Medulla oblongata (tissue), 1 donor: ENCODE measurements at regions not wholly inside any gene's neighbourhood (a gene's known extent, or its start where the extent isn't known, plus 50 kb on each side); places are given as distances from the start of the nearest gene placed in this dataset.
"Not testable (repeated sequence)": the region's sequence is repeated elsewhere in the genome, so short reads cannot be mapped to it uniquely, and the experiment has no call there.

ENCODE experiments used
- DNase-seq: peaks from one replicate; pipeline ENCODE4 v3.0.0-alpha.2; 2015; ENCODE audit errors: extremely low spot score

DNA sequence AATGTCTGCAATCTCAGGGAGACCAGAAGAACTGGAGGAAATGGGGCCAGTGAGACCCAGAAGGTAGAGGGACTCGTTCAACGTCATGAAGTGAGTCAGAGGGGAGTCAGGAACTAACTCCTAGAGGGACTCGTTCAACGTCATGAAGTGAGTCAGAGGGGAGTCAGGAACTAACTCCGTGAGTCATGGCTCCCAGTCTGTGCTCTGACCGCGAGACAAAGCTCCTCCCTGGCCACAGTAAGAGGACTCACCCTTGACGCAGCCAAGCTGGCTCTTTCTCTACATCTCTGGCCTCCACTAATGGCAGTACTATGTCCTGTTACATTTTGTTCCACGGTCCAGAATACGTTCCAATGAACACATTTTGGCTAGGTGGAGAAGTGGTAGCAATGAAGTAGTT is 902.5 kb downstream of the KCNJ2 start:
- DNase-seq: no peak

DNA sequence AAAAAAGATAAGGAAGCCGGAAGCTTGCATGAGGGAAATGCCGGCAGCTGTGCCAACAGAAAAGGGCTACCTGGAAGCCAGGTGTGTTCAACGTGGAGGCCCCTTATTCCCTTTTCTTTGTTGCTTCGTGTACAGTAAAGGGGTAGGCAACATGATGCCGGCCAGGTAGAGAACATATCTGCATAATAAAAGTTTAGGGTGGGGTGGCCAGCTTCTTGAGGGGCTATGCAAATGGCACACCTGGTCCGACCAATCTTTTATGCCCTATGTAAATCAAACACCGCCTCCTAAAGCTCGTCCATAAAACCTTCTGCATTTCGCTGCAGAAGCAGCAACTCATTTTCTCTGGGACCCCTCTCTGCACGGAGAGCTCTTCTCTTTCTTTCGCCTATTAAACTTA is 911.6 kb downstream of the KCNJ2 start:
- no peak for DNase-seq

DNA sequence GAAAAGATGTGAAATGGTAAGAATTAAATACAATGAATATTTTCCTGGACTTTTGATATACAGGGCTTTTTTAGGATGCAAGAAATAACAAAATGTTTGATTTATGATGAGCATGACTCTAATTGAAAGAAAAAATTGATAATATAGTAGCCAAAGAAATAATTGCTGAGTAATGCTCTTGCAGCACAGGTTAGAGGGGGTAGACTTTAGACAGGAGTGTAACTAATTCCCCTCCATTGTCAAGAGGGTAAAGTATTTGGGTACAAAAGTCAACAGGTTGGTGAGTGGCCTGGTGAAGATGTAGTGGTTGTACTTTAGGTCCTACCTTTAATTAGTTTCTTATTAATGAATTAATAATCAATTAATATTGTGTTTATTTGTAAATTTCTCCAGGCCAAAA is 912.3 kb downstream of the KCNJ2 start:
- no peak for DNase-seq

DNA sequence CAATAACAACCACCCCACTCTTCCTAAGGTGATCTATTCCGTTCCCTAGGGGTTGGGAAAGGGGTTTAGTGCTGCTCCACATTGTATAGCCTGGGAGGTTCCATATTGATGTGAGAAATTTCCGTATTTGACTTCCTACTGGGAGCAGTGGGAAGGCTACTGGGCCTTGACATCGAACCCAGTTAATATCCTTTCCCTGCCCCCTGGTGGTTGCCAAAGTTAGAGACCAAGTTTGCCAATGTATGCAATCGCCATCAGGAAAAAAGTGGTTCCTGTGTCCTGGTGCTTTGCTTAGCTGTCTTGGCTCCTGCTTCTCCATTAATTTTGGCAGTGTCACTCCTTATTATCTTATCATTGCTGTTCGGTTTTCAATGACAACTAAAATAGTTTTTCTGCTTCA is 914.9 kb downstream of the KCNJ2 start:
- peak; percentile 25 for DNase-seq

DNA sequence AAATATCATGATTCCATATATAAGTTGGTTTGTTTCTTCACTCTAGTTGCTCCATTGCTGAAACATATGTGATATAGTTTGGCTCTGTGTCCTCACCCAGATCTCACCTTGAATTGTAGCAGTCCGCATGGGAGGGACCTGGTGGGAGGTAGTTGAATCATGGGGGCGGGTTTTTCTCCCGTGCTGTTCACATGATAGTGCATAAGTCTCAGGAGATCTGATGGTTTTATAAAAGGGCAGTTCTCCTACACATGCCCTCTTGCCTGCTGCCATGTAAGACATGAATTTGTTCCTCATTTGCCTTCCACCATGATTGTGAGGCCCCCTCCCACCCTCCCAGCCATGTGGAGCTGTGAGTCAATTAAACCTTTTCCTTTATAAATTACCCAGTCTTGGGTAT is 915.5 kb downstream of the KCNJ2 start:
- no peak for DNase-seq

DNA sequence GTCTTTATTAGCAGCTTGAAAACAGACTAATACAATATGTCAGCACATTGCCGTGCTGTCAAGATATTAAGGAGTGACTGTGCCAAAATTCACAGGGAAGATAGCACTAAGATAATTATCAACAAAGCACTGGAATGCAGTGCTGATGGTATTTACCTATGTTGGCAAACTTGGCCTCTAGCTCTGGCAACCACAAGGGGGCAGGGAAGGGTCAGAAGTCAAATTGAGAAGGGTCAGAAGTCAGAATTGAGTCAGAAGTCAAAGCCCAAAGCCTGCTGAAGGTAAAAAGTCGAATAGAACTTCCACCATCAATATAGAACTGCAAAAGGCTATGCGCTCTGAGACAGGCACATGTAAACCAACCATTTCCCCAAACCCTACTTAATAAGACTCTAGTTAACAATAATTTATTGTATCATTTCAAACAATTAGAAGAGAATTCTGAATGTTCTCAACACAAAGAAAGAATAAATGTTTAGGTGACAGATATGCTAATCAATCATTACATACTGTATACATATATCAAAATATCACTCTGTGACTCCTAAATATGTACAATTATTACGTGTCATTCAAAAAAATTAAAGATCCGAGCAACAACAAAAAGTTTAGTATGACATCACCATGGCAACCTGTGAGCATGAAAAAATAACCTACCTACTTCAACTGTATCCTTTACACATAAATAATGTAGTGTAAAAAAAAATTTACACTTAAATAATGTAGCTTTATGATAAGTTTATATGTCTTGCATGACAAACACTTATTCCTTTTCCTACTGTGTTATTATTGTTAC is 916.1 kb downstream of the KCNJ2 start:
- DNase-seq: peak; percentile 4

DNA sequence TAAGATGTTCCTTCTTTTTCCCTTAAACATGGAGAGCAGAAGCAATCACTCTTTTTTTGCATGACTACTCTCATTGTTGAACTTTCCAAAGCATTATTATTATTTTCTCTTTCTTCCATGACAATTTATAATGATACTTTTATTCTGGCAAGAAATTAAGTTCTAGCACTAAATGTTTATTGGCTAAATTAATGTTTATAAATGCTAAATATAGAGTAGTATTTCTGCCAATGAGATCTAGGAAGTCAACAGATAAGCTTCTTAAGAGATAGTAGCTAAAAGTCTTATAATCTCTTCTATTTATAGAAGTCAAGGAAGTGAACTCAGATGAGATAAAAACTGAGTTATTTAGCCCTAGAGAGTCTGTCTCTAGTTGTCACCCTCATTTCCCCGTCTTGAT is 920.1 kb downstream of the KCNJ2 start:
- DNase-seq: no peak

DNA sequence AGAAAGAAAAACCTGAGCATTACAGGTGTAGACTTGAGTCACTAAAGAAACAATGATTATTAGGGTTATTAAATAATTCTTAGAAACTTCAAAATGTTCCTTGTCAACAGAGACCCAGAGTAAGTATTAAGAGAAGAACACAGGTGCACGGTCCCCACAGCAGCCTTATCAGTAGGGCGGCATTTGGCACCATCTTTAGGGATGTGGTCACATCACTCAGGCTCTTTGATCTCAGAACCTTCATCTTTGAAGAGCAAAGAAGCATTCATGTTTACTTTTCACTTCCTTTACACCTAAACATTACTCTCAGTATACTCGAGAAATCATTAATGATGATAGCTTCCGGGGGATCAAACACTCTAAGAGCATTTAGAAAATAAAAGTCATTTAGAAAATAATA is 928.7 kb downstream of the KCNJ2 start:
- no peak for DNase-seq

DNA sequence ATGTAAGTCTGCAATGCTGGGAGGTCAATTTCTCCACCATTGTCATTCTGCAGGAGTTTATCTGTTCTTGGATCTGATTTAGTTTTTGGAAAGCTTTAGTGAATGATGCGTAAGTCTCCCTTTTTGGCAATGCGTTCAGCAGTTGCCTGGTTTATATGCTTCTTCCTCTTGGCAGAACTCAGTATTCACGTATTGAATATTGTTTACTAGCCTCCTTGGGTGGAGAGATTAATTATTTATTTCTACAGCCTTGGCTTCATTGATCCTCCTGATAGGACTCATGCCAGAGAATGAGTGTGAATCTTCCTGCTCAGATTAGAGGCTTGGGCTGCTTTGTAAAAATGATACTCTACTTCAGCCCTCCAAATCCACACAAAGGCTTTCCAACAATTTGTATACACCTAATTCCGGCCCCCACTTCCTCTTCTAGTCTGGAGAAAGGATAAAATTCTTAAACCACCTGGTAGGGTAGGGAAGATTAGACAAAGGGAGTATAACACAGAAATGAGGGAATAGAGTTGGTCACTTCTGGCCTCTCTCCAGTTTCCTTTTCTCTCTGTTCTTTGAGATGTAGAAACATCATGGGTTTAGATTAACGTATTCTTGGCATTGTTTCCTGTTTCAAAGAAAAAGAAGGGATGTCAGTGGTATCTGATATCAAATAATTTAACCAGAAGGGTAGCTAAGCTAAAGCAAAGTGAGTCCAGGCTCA is 929.8 kb downstream of the KCNJ2 start:
- no peak for DNase-seq

DNA sequence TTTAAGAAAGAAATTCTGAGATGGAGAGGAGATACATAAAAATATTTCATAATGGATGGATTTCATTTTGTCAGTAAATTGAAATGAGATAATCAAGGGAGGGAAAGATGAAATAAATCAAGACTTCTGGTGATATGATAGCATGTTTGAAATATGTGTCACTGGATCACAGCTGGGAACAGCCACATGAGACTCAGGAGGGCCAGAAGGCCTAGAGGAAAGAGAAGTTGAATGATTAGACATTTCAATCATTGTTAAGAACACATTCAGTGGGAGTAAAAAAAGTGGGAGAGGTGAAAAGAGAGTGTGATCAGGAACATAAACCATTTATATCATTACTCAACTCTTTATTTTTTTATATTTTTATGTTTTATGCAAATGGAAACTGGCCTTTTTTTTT is 933.4 kb downstream of the KCNJ2 start:
- DNase-seq: no peak

DNA sequence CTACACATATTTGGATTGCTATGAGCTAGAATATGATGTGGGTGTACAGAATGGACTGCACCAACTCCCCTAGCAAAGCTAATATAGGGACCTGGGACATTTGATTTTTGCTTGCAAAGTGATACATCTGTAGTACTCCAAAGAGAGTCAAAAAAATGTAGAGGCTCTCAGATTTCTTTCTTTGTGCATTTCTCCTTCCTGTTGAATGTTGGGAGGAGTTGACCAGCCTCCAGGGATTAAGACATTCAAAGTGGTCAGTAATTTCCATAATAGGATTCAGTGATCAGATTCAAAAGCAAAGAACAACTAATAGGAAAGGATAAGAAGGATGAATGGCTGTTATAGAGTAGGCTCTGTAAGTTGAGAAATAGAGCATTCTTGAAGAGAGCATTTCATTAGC is 934.9 kb downstream of the KCNJ2 start:
- DNase-seq: no peak

DNA sequence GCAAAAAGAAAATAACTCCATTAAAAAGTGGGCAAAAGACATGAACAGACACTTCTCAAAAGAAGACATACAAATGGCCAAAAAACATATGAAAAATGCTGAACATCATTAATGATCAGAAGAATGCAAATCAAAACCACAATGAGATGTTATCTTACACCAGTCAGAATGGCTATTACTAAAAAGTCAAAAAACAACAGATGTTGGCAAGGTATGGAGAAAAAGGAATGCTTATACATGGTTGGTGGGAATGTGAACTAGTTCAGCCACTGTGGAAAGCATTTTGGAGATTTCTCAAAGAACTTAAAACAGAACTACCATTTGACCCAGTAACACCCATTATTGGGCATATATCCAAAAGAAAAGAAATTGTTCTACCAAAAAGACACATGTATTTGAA is 936.7 kb downstream of the KCNJ2 start:
- not testable (repeated sequence) for DNase-seq

DNA sequence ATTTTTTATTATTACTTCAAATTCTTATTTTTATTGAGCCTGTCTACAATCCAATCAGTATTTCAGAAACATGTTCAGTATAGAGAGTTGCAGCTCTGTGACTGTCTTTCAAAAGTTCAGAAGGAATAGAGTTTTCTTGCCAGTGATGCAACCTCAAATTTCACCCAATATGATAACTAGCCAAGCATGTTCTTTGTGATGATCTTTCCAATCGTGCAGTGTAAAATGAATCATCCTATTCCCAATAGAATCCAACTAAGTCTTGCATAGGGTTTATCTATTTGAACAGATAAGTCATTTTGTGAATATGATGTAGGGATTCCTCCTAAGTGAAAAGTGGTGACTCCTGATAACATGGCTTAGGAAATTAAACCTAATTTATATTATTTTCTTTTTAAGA is 937.8 kb downstream of the KCNJ2 start:
- no peak for DNase-seq

DNA sequence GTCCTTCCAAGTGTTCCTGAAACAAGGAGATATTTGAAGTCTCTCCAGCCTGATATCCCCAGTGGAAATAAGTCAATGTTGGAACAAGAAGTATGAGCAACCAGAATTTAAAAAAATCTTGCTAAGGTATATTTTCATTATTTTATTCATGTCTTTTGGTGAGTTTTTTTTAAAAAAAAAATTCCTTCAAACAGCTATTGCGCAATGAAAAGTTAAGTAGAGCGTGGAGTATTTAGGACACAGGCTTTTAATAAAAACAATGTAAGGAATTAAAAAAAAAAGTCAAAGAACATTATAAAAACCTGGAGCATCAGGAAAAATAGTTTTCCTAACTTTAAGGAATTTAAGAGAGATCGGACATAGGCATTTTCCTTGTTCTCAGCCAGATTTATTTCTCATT is 940.4 kb downstream of the KCNJ2 start:
- no peak for DNase-seq

DNA sequence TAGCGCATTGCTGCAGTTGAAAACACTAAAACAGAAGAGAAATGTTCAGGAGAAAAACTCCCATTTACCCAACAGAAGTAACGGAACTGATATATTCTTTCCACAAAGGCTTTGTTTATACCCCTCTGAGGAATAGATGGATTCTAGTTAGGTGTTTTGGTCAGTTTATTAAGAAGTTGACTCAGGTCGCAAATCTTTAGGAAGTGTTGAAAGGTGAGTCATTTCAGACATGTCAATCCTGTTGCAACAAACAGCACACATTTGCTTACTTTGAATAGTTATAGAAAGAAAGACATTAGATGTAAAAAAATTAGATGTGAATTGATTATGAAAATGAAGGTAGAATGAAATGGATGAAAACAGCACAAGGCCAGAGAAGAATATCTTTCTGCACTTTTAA is 941.0 kb downstream of the KCNJ2 start:
- no peak for DNase-seq

DNA sequence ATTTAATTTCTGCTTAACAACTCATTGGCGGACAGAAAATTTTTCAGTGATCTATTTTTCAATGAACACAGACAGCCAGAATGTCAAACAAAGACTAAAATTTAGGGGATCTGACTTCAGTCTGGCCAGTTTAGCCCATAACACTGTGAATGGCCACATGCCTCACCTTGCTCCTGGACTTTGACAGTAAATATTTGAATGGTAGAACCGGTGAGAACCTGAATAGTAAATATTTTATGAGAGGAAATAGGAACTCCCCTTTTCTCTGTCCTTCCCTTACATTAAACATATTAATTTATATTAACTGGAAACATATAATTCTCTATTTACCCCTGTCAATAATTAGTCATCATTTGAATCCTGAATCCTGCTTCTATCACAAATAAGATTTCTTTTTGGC is 942.1 kb downstream of the KCNJ2 start:
- no peak for DNase-seq

DNA sequence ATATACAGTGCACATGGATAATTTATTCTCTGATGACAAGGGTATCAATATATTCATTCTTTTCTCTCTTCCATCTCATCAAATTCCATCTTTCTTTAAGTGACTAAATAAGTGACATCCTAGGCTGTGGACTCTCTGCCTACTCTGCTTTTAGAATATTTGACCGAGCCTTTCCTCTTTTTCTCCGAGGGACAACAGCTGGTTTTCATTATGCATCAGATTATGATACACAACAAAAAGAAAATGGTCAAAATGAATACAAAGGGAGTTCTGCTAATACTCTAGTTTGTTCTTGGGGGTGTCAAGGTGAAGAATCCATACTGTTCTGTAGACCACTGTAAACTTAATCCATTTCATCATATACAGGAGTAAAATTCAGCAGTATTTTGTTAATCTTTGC is 942.6 kb downstream of the KCNJ2 start:
- DNase-seq: no peak

DNA sequence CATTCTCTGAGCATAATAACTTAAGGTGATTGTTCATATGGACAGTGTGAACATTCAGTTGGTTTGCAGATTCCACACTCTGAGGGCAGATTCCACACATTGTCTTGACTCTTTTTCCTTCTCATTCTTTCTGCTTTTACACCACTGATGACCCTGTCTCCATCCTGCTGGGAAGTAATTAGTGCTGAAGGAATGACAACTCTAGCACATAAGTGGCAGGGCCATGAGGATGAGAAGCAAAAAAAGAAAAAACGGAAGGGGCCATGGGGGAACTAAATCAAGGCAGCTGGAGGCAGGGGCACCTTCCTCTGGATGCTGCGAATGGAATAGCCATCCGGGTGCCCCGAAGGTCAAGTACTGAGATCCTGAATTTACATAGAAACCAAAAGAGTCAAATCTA is 944.0 kb downstream of the KCNJ2 start:
- DNase-seq: no peak

DNA sequence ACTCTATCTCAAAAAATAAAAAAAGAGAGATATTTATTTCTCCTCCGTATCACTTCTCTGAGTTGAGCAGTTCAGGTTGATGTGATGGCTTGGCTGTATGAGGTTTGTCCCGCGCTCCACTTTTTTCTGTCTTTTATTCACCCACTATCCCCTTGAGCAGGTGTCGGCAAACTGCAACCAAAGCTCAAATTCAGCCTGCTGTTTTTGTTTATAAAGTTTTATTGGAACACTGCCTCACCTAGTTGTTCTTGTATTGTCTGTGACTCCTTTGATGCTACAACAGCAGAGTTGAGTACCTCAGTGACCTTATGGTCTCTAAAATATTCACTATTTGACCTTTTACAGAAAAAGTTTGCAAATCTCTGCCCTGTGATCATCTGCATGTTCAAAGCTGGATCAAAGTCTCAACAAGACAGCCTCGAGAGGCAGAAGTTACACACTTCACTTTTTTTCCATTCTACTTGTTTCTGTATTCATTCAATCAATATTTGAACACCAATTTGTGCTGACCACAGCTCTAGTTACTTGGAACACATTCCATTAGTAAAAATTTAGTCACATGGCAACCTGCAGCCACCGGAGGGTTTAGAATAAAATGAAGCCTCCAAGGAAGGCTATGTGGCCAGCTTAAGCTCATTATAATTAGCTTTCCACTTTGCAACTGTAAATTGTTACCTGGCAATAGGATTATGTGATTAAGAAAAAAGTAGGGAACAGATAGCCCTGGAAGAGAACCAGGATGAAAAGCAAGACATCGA is 945.8 kb downstream of the KCNJ2 start:
- DNase-seq: no peak

DNA sequence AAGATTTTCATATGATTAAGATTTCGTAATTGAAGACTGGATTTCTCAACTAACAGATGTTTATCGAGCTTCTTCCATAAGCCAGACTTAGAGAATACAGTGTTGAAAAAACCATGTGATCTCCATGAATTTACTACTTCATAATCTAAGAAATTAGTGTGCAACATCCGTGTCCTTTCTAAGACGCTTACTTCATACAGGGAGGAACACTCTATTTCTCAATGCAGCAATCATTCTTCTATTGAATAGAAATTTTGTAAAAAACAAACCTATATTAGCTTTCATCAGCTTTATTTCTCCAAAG is 946.3 kb downstream of the KCNJ2 start:
- no peak for DNase-seq

DNA sequence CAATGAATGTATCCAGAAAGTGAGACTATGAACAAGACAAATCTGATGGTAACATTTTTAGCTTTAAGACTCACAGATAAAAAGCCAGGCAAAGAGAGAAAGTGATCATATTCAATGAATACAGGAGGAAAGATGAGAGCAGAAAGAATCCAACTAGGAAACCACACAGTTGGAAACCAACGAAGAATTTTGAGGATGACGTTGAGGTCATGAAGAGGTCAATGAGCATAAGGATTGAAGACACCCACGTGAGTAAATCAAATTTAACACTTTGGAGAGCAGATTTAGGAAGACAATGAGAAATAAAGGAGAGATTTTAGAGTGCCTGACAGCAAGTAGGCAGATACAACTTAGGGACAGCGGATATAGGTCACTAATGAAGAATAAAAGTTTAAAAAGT is 948.1 kb downstream of the KCNJ2 start:
- DNase-seq: no peak

DNA sequence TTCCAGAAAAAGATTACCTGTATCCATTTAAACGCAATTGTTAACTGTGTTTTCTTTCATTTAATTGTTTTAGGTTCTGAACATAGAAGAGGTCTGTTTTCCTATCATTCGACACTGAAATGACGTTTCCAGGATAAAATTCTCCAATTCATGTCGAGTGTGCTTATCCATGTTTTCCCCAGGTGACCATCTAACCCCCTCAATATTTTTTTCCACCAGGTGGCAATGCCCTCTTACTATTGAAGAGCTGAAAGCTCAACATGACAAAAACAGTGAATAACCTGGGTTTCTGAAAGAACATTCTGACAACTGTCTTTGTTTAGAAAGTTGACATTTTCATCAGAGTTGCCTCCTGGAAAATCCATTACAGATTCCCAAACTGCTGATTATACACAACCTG is 948.7 kb downstream of the KCNJ2 start:
- no peak for DNase-seq

DNA sequence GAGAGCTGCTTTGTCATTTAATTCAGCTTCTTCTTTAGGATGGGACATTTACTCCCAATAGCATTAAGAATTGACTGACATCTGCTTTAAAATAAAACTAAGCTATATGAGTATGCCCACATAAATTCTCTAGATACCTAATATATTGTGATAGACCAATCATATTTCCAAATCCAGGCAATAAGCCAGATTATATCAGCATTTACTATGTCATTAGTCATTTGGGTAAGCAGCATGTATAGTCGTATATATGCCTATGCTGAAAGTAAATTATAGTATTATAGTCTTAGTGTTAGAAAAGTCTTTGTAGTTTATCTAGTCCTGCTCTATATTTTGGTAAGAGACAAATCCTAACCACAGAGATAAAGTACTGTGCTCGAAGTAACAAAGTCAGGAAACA is 958.1 kb downstream of the KCNJ2 start:
- DNase-seq: no peak
